Transverse colon (tissue), 4 donors: ENCODE measurements at regions not wholly inside any gene's neighbourhood (a gene's known extent, or its start where the extent isn't known, plus 50 kb on each side); places are given as distances from the start of the nearest gene placed in this dataset.

Experiments used
- CTCF ChIP-seq, 5 experiments: fragments of 200-600 bp in 3 of 5; fragments of 450-650 bp in 2 of 5; sonication (generic) in 3 of 5; IDR thresholded peaks; 1 replicate in 2 of 5; 2 replicates in 3 of 5; pipeline ENCODE4 v1.5.1; 2016 to 2017; ENCODE audit warnings: antibody characterized with exemption in 5 of 5, inconsistent platforms in 3 of 5, mild to moderate bottlenecking in 2 of 5, moderate library complexity in 1 of 5
- POLR2A ChIP-seq: fragments of 450-650 bp; IDR thresholded peaks from one replicate; pipeline ENCODE4 v1.6.1; 2016; ENCODE audit warnings: antibody characterized with exemption, mild to moderate bottlenecking, moderate library complexity
- POLR2AphosphoS5 ChIP-seq, 3 donors: sonication (generic); formaldehyde crosslinking; IDR thresholded peaks; one replicate each; pipeline ENCODE4 v1.6.1; 2016; ENCODE audit warnings: antibody characterized with exemption in 3 of 3

- TF ChIP-seq POLR2A (no peak), POLR2AphosphoS5 (IDR thresholded peaks at IDR 0.05) (no peak), CTCF (IDR thresholded peaks at IDR 0.05) (no peak)
These were observed 199.3 kb upstream of the ADAMTSL1 start for GRCh38 chr9:18274693-18275092.
